GM23338 (cell line): ENCODE measurements at regions not wholly inside any gene's neighbourhood (a gene's known extent, or its start where the extent isn't known, plus 50 kb on each side); places are given as distances from the start of the nearest gene placed in this dataset.
"Not testable (repeated sequence)": the region's sequence is repeated elsewhere in the genome, so short reads cannot be mapped to it uniquely, and the experiment has no call there.

Experiments
- ATAC-seq: fragments of 200-7000 bp; cut with Tn5 transposase; 3 replicates; pipeline ENCODE4 v1.9.1; 2020
- DNase-seq: peaks from one replicate; pipeline ENCODE4 v3.0.0-alpha.2; 2015; ENCODE audit warnings: low spot score
- H2AFZ ChIP-seq: fragments of 200-600 bp; sonication (generic); 2 replicates; pipeline ENCODE4 v1.8.0; 2016; ENCODE audit warnings: antibody characterized with exemption, mild to moderate bottlenecking, moderate library complexity
- H3F3A ChIP-seq: fragments of 200-600 bp; sonication (generic); replicated peaks from 2 replicates; pipeline ENCODE4 v1.8.0; 2017; ENCODE audit warnings: antibody characterized with exemption, mixed run types, low read depth
- H3K27ac ChIP-seq: fragments of 200-600 bp; sonication (generic); 2 replicates; pipeline ENCODE4 v1.6.1; 2016; ENCODE audit warnings: low read depth
- H3K27me3 ChIP-seq: fragments of 200-600 bp; sonication (generic); 2 replicates; pipeline ENCODE4 v1.8.0; 2016; ENCODE audit warnings: mild to moderate bottlenecking, mixed run types, moderate library complexity; ENCODE audit not compliant: insufficient read depth
- H3K36me3 ChIP-seq: fragments of 200-600 bp; sonication (generic); 2 replicates; pipeline ENCODE4 v1.8.0; 2016; ENCODE audit warnings: mild to moderate bottlenecking; ENCODE audit not compliant: insufficient read depth
- H3K4me1 ChIP-seq: fragments of 200-600 bp; sonication (generic); 2 replicates; pipeline ENCODE4 v1.8.0; 2016; ENCODE audit warnings: mild to moderate bottlenecking, moderate library complexity; ENCODE audit not compliant: insufficient read depth
- H3K4me2 ChIP-seq: fragments of 200-600 bp; sonication (generic); 2 replicates; pipeline ENCODE4 v1.7.1; 2017; ENCODE audit warnings: mixed run types
- H3K4me3 ChIP-seq: fragments of 200-600 bp; sonication (generic); 2 replicates; pipeline ENCODE4 v1.6.1; 2016; ENCODE audit warnings: mixed run types
- H3K79me2 ChIP-seq: fragments of 200-600 bp; sonication (generic); replicated peaks from 2 replicates; pipeline ENCODE4 v1.8.0; 2017; ENCODE audit warnings: mild to moderate bottlenecking; ENCODE audit not compliant: insufficient read depth
- H3K9me2 ChIP-seq: fragments of 200-600 bp; sonication (generic); 2 replicates; pipeline ENCODE4 v1.8.0; 2017; ENCODE audit not compliant: insufficient read depth
- H4K20me1 ChIP-seq: fragments of 200-600 bp; sonication (generic); replicated peaks from 2 replicates; pipeline ENCODE4 v1.8.0; 2017; ENCODE audit warnings: mild to moderate bottlenecking; ENCODE audit not compliant: insufficient read depth
- H3K27ac Mint-ChIP-seq: 2 replicates; pipeline ENCODE4 v1.8.0; 2020; ENCODE audit warnings: inconsistent platforms, mild to moderate bottlenecking, moderate library complexity, mixed read lengths
- H3K27me3 Mint-ChIP-seq: 3 replicates; pipeline ENCODE4 v1.8.0; 2022; ENCODE audit warnings: low read depth, mild to moderate bottlenecking, moderate library complexity, mixed read lengths, inconsistent platforms; ENCODE audit not compliant: insufficient read depth, poor library complexity
- H3K36me3 Mint-ChIP-seq: 3 replicates; pipeline ENCODE4 v1.8.0; 2021; ENCODE audit warnings: low read depth, mild to moderate bottlenecking, inconsistent platforms, moderate library complexity, mixed read lengths
- H3K4me1 Mint-ChIP-seq: 3 replicates; pipeline ENCODE4 v1.8.0; 2020; ENCODE audit warnings: mild to moderate bottlenecking, inconsistent platforms, mixed read lengths
- H3K4me3 Mint-ChIP-seq: 3 replicates; pipeline ENCODE4 v1.8.0; 2021; ENCODE audit warnings: moderate library complexity, mild to moderate bottlenecking, inconsistent platforms, mixed read lengths
- H3K9me3 Mint-ChIP-seq: 3 replicates; pipeline ENCODE4 v1.8.0; 2020; ENCODE audit warnings: moderate library complexity, mild to moderate bottlenecking, inconsistent platforms, mixed read lengths
- CREB1 ChIP-seq: fragments of 250-450 bp; sonication (Bioruptor Pico); IDR thresholded peaks from 2 replicates; pipeline ENCODE4 v1.5.0; 2020; ENCODE audit warnings: low read depth, mild to moderate bottlenecking, moderate library complexity
- ETS1 ChIP-seq: IDR thresholded peaks from 2 replicates; pipeline ENCODE4 v1.6.1; 2016; ENCODE audit warnings: antibody characterized with exemption
- EZH2 ChIP-seq: fragments of 200-600 bp; sonication (generic); IDR thresholded peaks from one replicate; pipeline ENCODE4 v1.8.0; 2017; ENCODE audit warnings: antibody characterized with exemption, mild to moderate bottlenecking, low read depth; ENCODE audit not compliant: unreplicated experiment
- EZH2phosphoT487 ChIP-seq: fragments of 200-600 bp; sonication (generic); IDR thresholded peaks from one replicate; pipeline ENCODE4 v1.8.1; 2018; ENCODE audit warnings: antibody characterized with exemption; ENCODE audit not compliant: unreplicated experiment
- JUNB ChIP-seq: IDR thresholded peaks from one replicate; pipeline ENCODE4 v1.6.1; 2016; ENCODE audit warnings: antibody characterized with exemption; ENCODE audit not compliant: unreplicated experiment
- NANOG ChIP-seq: IDR thresholded peaks from 2 replicates; pipeline ENCODE4 v1.6.1; 2016; ENCODE audit warnings: antibody characterized with exemption, borderline replicate concordance
- POLR2AphosphoS5 ChIP-seq: IDR thresholded peaks from 2 replicates; pipeline ENCODE4 v1.6.1; 2016; ENCODE audit warnings: antibody characterized with exemption, low read depth
- REST ChIP-seq: IDR thresholded peaks from one replicate; pipeline ENCODE4 v1.6.1; 2018; ENCODE audit warnings: antibody characterized with exemption; ENCODE audit not compliant: unreplicated experiment
- STAT1 ChIP-seq: IDR thresholded peaks from one replicate; pipeline ENCODE4 v1.6.1; 2016; ENCODE audit warnings: antibody characterized with exemption; ENCODE audit not compliant: unreplicated experiment
- ZNF114 ChIP-seq: fragments of 250-450 bp; sonication (Bioruptor Pico); IDR thresholded peaks from 2 replicates; pipeline ENCODE4 v1.5.0; 2020; ENCODE audit warnings: mild to moderate bottlenecking, moderate library complexity
- ZNF331 ChIP-seq: fragments of 250-450 bp; sonication (Bioruptor Pico); IDR thresholded peaks from 2 replicates; pipeline ENCODE4 v1.5.0; 2020; ENCODE audit warnings: low read depth, mild to moderate bottlenecking, moderate library complexity
- ZNF462 ChIP-seq: fragments of 250-450 bp; sonication (Bioruptor Pico); IDR thresholded peaks from 2 replicates; pipeline ENCODE4 v1.5.0; 2020; ENCODE audit warnings: mild to moderate bottlenecking, moderate library complexity

- H3K9me3 Mint-ChIP-seq: peaks cover 12% of the 10 kb centered on the region; the same call in 2 of the 3 replicates
- not testable (repeated sequence) for H3K27ac ChIP-seq, H3K36me3 Mint-ChIP-seq, H3K27me3 ChIP-seq, H3K27ac Mint-ChIP-seq, H3K4me2 ChIP-seq, H2AFZ ChIP-seq, H4K20me1 ChIP-seq, H3K4me3 ChIP-seq, H3K4me1 ChIP-seq, H3K4me1 Mint-ChIP-seq, H3K36me3 ChIP-seq, H3F3A ChIP-seq, H3K27me3 Mint-ChIP-seq, DNase-seq, ATAC-seq, H3K79me2 ChIP-seq, H3K4me3 Mint-ChIP-seq
- peaks cover 13% of the 10 kb centered on the region; the same call in 1 of the 2 replicates for H3K9me2 ChIP-seq
These were observed 257.7 kb upstream of the MEIS1 start for GRCh38 chr2:66177128-66177796.

- Histone ChIP-seq H3K9me2 (peaks cover 13% of the 10 kb centered on the region; the same call in 1 of the 2 replicates), H3K4me2 (no peak overlapping the region), H3K4me3 (no peak overlapping the region), H3K27ac (no peak overlapping the region), H3K4me1 (no peaks in the 10 kb centered on the region), H3K27me3 (no peaks in the 10 kb centered on the region), H2AFZ (no peak overlapping the region), H3K79me2 (no peaks in the 10 kb centered on the region), H4K20me1 (no peaks in the 10 kb centered on the region), H3F3A (no peaks in the 10 kb centered on the region), H3K36me3 (no peaks in the 10 kb centered on the region)
- no peak for ATAC-seq
- Mint-ChIP-seq H3K4me3 (no peak overlapping the region), H3K36me3 (peaks cover 8% of the 10 kb centered on the region; the same call in 2 of the 3 replicates), H3K9me3 (peaks cover 12% of the 10 kb centered on the region; the same call in 2 of the 3 replicates), H3K27me3 (no peaks in the 10 kb centered on the region), H3K4me1 (no peaks in the 10 kb centered on the region), H3K27ac (no peak overlapping the region)
- DNase-seq: no peak
- no peak for TF ChIP-seq JUNB
- TF ChIP-seq ETS1: no peak
- no peak for TF ChIP-seq ZNF462 (CRISPR knock-in tag)
- no peak for TF ChIP-seq EZH2phosphoT487
- TF ChIP-seq NANOG: no peak
- no peak for TF ChIP-seq CREB1
- no peak for TF ChIP-seq STAT1
- TF ChIP-seq ZNF331 (CRISPR knock-in tag): no peak
- TF ChIP-seq ZNF114 (CRISPR knock-in tag): no peak
- TF ChIP-seq REST: no peak
- TF ChIP-seq EZH2: no peak
- TF ChIP-seq POLR2AphosphoS5: no peak
These were observed 260.4 kb upstream of the MEIS1 start for GRCh38 chr2:66174491-66174890.
